ENCODE measurements at regions not wholly inside any gene's neighbourhood (a gene's known extent, or its start where the extent isn't known, plus 50 kb on each side); places are given as distances from the start of the nearest gene placed in this dataset.
"Not testable (repeated sequence)": the region's sequence is repeated elsewhere in the genome, so short reads cannot be mapped to it uniquely, and the experiment has no call there.

DNA sequence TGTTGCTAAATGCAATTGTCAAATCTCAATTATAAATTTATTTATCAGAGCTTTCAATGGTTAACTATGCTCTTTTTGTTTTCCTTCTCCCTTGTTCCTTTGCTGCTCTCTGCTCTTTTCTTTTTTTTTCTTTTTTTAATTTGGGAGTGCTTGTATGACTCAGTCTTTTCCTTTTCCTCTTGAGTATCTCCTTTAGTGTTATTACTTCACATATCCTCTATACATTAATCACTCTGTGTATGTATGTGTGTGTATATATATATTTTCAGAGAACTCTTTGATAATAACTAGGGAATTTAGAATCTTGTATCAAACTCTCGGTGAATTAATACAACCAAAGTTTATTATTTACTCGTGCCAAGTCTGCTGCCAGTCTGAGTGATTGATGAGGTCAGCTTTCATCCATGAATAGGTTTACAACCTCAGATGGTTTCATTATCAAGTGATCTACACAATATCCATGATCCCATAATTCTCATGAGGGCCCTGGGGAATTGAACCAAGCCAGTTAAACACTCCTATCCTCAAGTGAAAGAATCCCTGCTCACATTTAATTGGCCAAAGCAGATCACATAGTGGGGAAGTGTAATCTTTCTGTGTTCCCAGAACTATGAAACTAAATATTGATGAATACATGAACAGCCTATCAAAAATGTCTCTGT lies 743.4 kb upstream of the CNTN5 start:
- H3K27me3 ChIP-seq (ENCODE audit: control insufficient read depth in 3 of 3, insufficient read depth in 3 of 3, low read length in 3 of 3): no peaks in the 10 kb centered on the region
- no peaks in the 10 kb centered on the region for H3K9me3 ChIP-seq (ENCODE audit: control insufficient read depth in 2 of 2, insufficient read depth in 1 of 2, low read depth in 1 of 2, low read length in 1 of 2)
- no peak overlapping the region for H3K27ac ChIP-seq (ENCODE audit: low read depth in 1 of 3, low read length in 2 of 3)
- no peaks in the 10 kb centered on the region for H3K36me3 ChIP-seq (ENCODE audit: control insufficient read depth in 3 of 3, insufficient read depth in 2 of 3, low read depth in 1 of 3, low read length in 3 of 3)
- no peak for FAIRE-seq
- no peak overlapping the region for H3K4me3 ChIP-seq (ENCODE audit: low read depth in 1 of 3, low read length in 3 of 3)
- DNase-seq: no peak
- no peaks in the 10 kb centered on the region for H3K4me1 ChIP-seq (ENCODE audit: control insufficient read depth in 3 of 3, insufficient read depth in 2 of 3, low read depth in 1 of 3, low read length in 2 of 3)
- 39 to 46% (median 45%) methylated on average over 2 of the region's 2 CpGs for WGBS, 3 donors

- no peaks in the 10 kb centered on the region for H3K4me1 ChIP-seq (ENCODE audit: control insufficient read depth in 3 of 3, insufficient read depth in 2 of 3, low read depth in 1 of 3, low read length in 2 of 3)
- H3K27me3 ChIP-seq (ENCODE audit: control insufficient read depth in 3 of 3, insufficient read depth in 3 of 3, low read length in 3 of 3): no peaks in the 10 kb centered on the region
- H3K27ac ChIP-seq (ENCODE audit: low read depth in 1 of 3, low read length in 2 of 3): no peak overlapping the region
- DNase-seq: no peak
- H3K9me3 ChIP-seq (ENCODE audit: control insufficient read depth in 2 of 2, insufficient read depth in 1 of 2, low read depth in 1 of 2, low read length in 1 of 2): peaks cover 0 to 1% of the 10 kb centered on the region in 2 donors
- WGBS, 3 donors: 65 to 76% (median 71%) methylated on average over 3 of the region's 3 CpGs
- FAIRE-seq: no peak
- no peak overlapping the region for H3K4me3 ChIP-seq (ENCODE audit: low read depth in 1 of 3, low read length in 3 of 3)
- no peaks in the 10 kb centered on the region for H3K36me3 ChIP-seq (ENCODE audit: control insufficient read depth in 3 of 3, insufficient read depth in 2 of 3, low read depth in 1 of 3, low read length in 3 of 3)
These were observed 731.0 kb upstream of the CNTN5 start for GRCh38 chr11:98289617-98290263.

DNA sequence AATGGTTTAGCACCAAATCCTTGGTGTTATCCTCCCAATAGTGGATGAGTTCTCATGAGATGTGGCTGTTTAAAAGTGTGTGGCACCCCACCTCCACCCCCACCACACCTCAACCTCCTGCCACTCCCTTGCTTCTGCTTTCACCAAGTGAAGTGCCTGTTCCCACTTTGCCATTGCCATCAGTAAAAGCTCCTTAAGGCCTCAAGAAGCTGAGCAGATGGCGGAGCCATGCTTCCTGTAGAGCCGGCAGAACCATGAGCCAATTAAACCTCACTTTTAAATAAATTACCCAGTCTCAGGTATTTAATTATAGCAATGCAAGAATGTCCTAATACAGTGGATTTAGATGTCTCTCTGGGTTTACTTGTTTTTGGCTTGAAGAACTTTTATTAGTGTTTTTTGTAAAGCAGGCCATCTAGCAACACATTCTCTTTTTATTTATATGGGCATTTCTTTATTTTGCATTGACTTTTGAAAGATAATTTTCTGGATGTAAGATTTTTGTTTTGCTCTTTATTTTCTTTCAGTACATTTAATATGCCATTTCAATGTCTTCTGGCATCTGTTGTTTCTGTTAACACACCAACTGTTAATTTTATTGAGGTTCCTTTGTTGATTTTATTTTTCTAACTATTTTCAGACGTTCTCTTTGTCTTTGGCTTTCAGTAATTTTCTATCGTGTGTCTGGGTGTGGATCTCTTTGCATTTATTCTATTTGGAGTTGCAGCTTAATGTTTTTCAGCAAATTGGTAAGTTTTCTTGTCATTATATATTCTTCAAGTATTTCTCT lies 724.5 kb upstream of the CNTN5 start:
- FAIRE-seq (no peak), DNase-seq (no peak)
- no peak overlapping the region for H3K27ac ChIP-seq (ENCODE audit: low read depth in 1 of 3, low read length in 2 of 3)
- no peak overlapping the region for H3K4me3 ChIP-seq (ENCODE audit: low read depth in 1 of 3, low read length in 3 of 3)
- WGBS, 3 donors: 63 to 73% (median 67%) methylated on average over 4 of the region's 4 CpGs
- no peaks in the 10 kb centered on the region for H3K27me3 ChIP-seq (ENCODE audit: control insufficient read depth in 3 of 3, insufficient read depth in 3 of 3, low read length in 3 of 3)
- peaks cover 0 to 1% of the 10 kb centered on the region in 2 donors for H3K9me3 ChIP-seq (ENCODE audit: control insufficient read depth in 2 of 2, insufficient read depth in 1 of 2, low read depth in 1 of 2, low read length in 1 of 2)
- H3K4me1 ChIP-seq (ENCODE audit: control insufficient read depth in 3 of 3, insufficient read depth in 2 of 3, low read depth in 1 of 3, low read length in 2 of 3): no peaks in the 10 kb centered on the region
- H3K36me3 ChIP-seq (ENCODE audit: control insufficient read depth in 3 of 3, insufficient read depth in 2 of 3, low read depth in 1 of 3, low read length in 3 of 3): no peaks in the 10 kb centered on the region

- no peak for FAIRE-seq
- DNase-seq: peak in 1 of 2 donors; percentile 9
- no peaks in the 10 kb centered on the region for H3K27me3 ChIP-seq (ENCODE audit: control insufficient read depth in 3 of 3, insufficient read depth in 3 of 3, low read length in 3 of 3)
- H3K36me3 ChIP-seq (ENCODE audit: control insufficient read depth in 3 of 3, insufficient read depth in 2 of 3, low read depth in 1 of 3, low read length in 3 of 3): no peaks in the 10 kb centered on the region
- H3K27ac ChIP-seq (ENCODE audit: low read depth in 1 of 3, low read length in 2 of 3): no peak overlapping the region
- no peaks in the 10 kb centered on the region for H3K4me1 ChIP-seq (ENCODE audit: control insufficient read depth in 3 of 3, insufficient read depth in 2 of 3, low read depth in 1 of 3, low read length in 2 of 3)
- WGBS, 3 donors: 25 to 65% (median 45%) methylated on average over 3 of the region's 3 CpGs
- H3K4me3 ChIP-seq (ENCODE audit: low read depth in 1 of 3, low read length in 3 of 3): no peak overlapping the region
- H3K9me3 ChIP-seq (ENCODE audit: control insufficient read depth in 2 of 2, insufficient read depth in 1 of 2, low read depth in 1 of 2, low read length in 1 of 2): no peaks in the 10 kb centered on the region
These were observed 720.0 kb upstream of the CNTN5 start for GRCh38 chr11:98300719-98301118.

DNA sequence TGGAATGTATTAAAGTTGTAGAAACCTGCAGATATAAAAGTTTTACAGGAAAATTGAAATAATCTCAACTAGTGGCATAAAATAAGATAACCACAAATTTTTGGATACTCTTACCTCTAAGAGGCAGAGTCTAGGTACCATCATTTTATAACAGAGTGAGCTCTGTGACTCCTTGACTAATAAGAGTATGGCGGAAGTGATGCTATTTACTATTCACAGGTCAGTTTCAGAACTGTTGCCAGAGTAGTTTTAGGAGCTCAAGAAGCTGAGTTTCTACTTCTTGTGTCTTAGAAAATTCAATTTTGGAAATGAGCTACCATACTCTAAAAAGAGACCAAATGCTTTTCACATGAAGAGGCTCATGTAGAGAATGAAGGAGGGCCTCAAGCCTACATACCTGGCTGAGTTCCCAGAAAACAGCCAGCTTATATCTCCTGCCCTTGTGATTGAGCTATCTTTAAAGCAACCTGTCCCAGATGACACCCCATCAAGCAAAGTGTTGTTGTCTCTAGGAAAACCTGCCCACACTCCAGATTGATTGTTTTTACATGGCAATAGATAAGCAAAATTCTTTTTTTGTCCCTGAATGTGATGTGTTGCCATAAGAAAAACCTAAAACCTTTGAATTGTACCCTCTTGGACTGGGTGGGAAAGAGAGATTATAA lies 712.8 kb upstream of the CNTN5 start:
- FAIRE-seq (no peak), DNase-seq (no peak)
- H3K27ac ChIP-seq (ENCODE audit: low read depth in 1 of 3, low read length in 2 of 3): no peak overlapping the region
- no peaks in the 10 kb centered on the region for H3K9me3 ChIP-seq (ENCODE audit: control insufficient read depth in 2 of 2, insufficient read depth in 1 of 2, low read depth in 1 of 2, low read length in 1 of 2)
- no peaks in the 10 kb centered on the region for H3K36me3 ChIP-seq (ENCODE audit: control insufficient read depth in 3 of 3, insufficient read depth in 2 of 3, low read depth in 1 of 3, low read length in 3 of 3)
- no peaks in the 10 kb centered on the region for H3K4me1 ChIP-seq (ENCODE audit: control insufficient read depth in 3 of 3, insufficient read depth in 2 of 3, low read depth in 1 of 3, low read length in 2 of 3)
- H3K4me3 ChIP-seq (ENCODE audit: low read depth in 1 of 3, low read length in 3 of 3): no peak overlapping the region
- WGBS, 3 donors: 88 to 93% (median 92%) methylated on average over 1 of the region's 1 CpG
- H3K27me3 ChIP-seq (ENCODE audit: control insufficient read depth in 3 of 3, insufficient read depth in 3 of 3, low read length in 3 of 3): no peaks in the 10 kb centered on the region

GRCh38 chr11:98330306-98330705 lies 690.4 kb upstream of the CNTN5 start:
- WGBS, 3 donors: 81 to 90% (median 88%) methylated on average over 12 of the region's 12 CpGs
- H3K9me3 ChIP-seq (ENCODE audit: control insufficient read depth in 2 of 2, insufficient read depth in 1 of 2, low read depth in 1 of 2, low read length in 1 of 2); H3K4me3 ChIP-seq (ENCODE audit: low read depth in 1 of 3, low read length in 3 of 3); H3K27me3 ChIP-seq (ENCODE audit: control insufficient read depth in 3 of 3, insufficient read depth in 3 of 3, low read length in 3 of 3); H3K36me3 ChIP-seq (ENCODE audit: control insufficient read depth in 3 of 3, insufficient read depth in 2 of 3, low read depth in 1 of 3, low read length in 3 of 3); FAIRE-seq; H3K4me1 ChIP-seq (ENCODE audit: control insufficient read depth in 3 of 3, insufficient read depth in 2 of 3, low read depth in 1 of 3, low read length in 2 of 3); DNase-seq; H3K27ac ChIP-seq (ENCODE audit: low read depth in 1 of 3, low read length in 2 of 3): not testable (repeated sequence)

DNA sequence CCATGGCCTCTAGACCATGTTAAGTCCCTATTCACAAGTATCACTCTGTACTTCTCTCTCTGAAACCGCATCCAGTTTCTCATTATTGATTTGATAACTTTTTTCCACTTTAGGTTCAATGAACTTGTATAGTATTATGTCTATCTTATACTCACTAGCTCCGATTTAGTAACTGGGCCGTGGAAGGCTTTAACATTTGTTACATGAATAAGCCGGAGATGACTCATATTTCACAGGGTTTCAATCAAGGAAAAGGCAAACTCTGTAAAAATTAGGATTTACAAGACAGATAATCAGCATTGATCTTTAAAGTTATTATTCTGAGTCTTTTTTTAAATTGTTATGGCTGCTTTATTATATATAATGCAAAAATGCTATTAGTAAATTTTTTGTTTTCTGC lies 662.2 kb upstream of the CNTN5 start:
- FAIRE-seq (no peak), DNase-seq (no peak)
- H3K9me3 ChIP-seq (ENCODE audit: control insufficient read depth in 2 of 2, insufficient read depth in 1 of 2, low read depth in 1 of 2, low read length in 1 of 2): peaks cover 0 to 4% of the 10 kb centered on the region in 2 donors
- 86 to 88% (median 86%) methylated on average over 4 of the region's 4 CpGs for WGBS, 3 donors
- no peak overlapping the region for H3K27ac ChIP-seq (ENCODE audit: low read depth in 1 of 3, low read length in 2 of 3)
- H3K4me1 ChIP-seq (ENCODE audit: control insufficient read depth in 3 of 3, insufficient read depth in 2 of 3, low read depth in 1 of 3, low read length in 2 of 3): no peaks in the 10 kb centered on the region
- no peaks in the 10 kb centered on the region for H3K36me3 ChIP-seq (ENCODE audit: control insufficient read depth in 3 of 3, insufficient read depth in 2 of 3, low read depth in 1 of 3, low read length in 3 of 3)
- H3K4me3 ChIP-seq (ENCODE audit: low read depth in 1 of 3, low read length in 3 of 3): no peak overlapping the region
- H3K27me3 ChIP-seq (ENCODE audit: control insufficient read depth in 3 of 3, insufficient read depth in 3 of 3, low read length in 3 of 3): no peaks in the 10 kb centered on the region

- Histone ChIP-seq H3K27ac (ENCODE audit: low read depth in 1 of 3, low read length in 2 of 3) (no peak overlapping the region), H3K36me3 (ENCODE audit: control insufficient read depth in 3 of 3, insufficient read depth in 2 of 3, low read depth in 1 of 3, low read length in 3 of 3) (no peaks in the 10 kb centered on the region), H3K9me3 (ENCODE audit: control insufficient read depth in 2 of 2, insufficient read depth in 1 of 2, low read depth in 1 of 2, low read length in 1 of 2) (no peaks in the 10 kb centered on the region), H3K27me3 (ENCODE audit: control insufficient read depth in 3 of 3, insufficient read depth in 3 of 3, low read length in 3 of 3) (no peaks in the 10 kb centered on the region), H3K4me1 (ENCODE audit: control insufficient read depth in 3 of 3, insufficient read depth in 2 of 3, low read depth in 1 of 3, low read length in 2 of 3) (no peaks in the 10 kb centered on the region), H3K4me3 (ENCODE audit: low read depth in 1 of 3, low read length in 3 of 3) (no peak overlapping the region)
- 37 to 62% (median 52%) methylated on average over 3 of the region's 3 CpGs for WGBS, 3 donors
- DNase-seq (peak in 1 of 2 donors; percentile 0), FAIRE-seq (no peak)
These were observed 655.6 kb upstream of the CNTN5 start for GRCh38 chr11:98365190-98365589.
